ENCODE measurements at regions not wholly inside any gene's neighbourhood (a gene's known extent, or its start where the extent isn't known, plus 50 kb on each side); places are given as distances from the start of the nearest gene placed in this dataset.

GRCh38 chr2:16719485-16719808 is 53.8 kb upstream of the CYRIA start:
- TF ChIP-seq CTCF (IDR thresholded peaks at IDR 0.05) (no peak), EZH2 (IDR thresholded peaks at IDR 0.05; ENCODE audit: borderline replicate concordance, insufficient read depth, low read depth, low read length, poor library complexity, severe bottlenecking) (no peak)
